ENCODE measurements at regions not wholly inside any gene's neighbourhood (a gene's known extent, or its start where the extent isn't known, plus 50 kb on each side); places are given as distances from the start of the nearest gene placed in this dataset.

GRCh38 chr2:58449286-58450010 is 208.3 kb upstream of the FANCL start:
- peak; percentile 86 for FAIRE-seq
- Histone ChIP-seq H3K27ac (ENCODE audit: control insufficient read depth, insufficient read depth) (no peak overlapping the region), H3K9ac (ENCODE audit: control insufficient read depth, insufficient read depth, low read length) (no peak overlapping the region), H2AFZ (ENCODE audit: control insufficient read depth, low read depth, low read length) (no peak overlapping the region; the same call in 1 of the 2 replicates), H3K36me3 (ENCODE audit: control insufficient read depth in 2 of 2, insufficient read depth in 2 of 2, low read length in 1 of 2) (no peaks in the 10 kb centered on the region), H3K4me1 (ENCODE audit: control insufficient read depth, insufficient read depth, low read length) (no peaks in the 10 kb centered on the region), H3K4me2 (ENCODE audit: control insufficient read depth, insufficient read depth) (no peak overlapping the region), H3K9me3 (replicated peaks; ENCODE audit: control insufficient read depth, insufficient read depth, low read length) (no peaks in the 10 kb centered on the region), H3K27me3 (replicated peaks in 1 of 2; ENCODE audit: control insufficient read depth in 2 of 2, insufficient read depth in 2 of 2, low read length in 1 of 2) (no peaks in the 10 kb centered on the region), H3K79me2 (ENCODE audit: control insufficient read depth, insufficient read depth, low read length) (no peaks in the 10 kb centered on the region), H4K20me1 (ENCODE audit: control insufficient read depth, insufficient read depth) (no peaks in the 10 kb centered on the region), H3K4me3 (no peak overlapping the region)
- CTCF ChIA-PET: interaction anchor here (1.2 to 3.3 kb wide), 8 partner anchors 8 to 731 kb away, joined by 4 to 23 read pairs (median 8); no protein-coding TSS in a partner anchor
- peak; percentile 98 for ATAC-seq
- SMC1A ChIA-PET (ENCODE audit: uncharacterized antibody, unreplicated experiment): interaction anchor here (0.7 to 4.6 kb wide), 11 partner anchors 7 to 729 kb away, joined by 3 to 58 read pairs (median 4); no protein-coding TSS in a partner anchor
- POLR2A ChIA-PET: no interaction called here
- 12% methylated on average over 3 of the region's 3 CpGs for WGBS (ENCODE audit: insufficient coverage, insufficient replicate concordance, low lambda C conversion rate, missing lambda C conversion rate)
- DNase-seq (ENCODE audit: low read depth, low spot score): peak; percentile 15
- in situ Hi-C loops (cut with MboI): loop anchor here (5.0 kb wide), 2 partner anchors 542 to 692 kb away; no protein-coding TSS in a partner anchor
- RAD21 ChIA-PET (ENCODE audit: unreplicated experiment): interaction anchor here (1.4 to 3.6 kb wide), 2 partner anchors 541 to 544 kb away, joined by 4 to 29 read pairs; no protein-coding TSS in a partner anchor
- no TSS peak for BruUV-seq (replicated peaks)
- intact Hi-C loops (cut with micrococcal nuclease; ENCODE audit: unreplicated experiment): no loop called here
- TF ChIP-seq CHD2 (IDR thresholded peaks at IDR 0.05; ENCODE audit: borderline replicate concordance, low read depth, low read length) (no peak), CREB1 (IDR thresholded peaks at IDR 0.05; ENCODE audit: low read depth) (peak; percentile 28; the same call in 1 of the 2 replicates), BACH1 (IDR thresholded peaks at IDR 0.05; ENCODE audit: borderline replicate concordance) (no peak), ATF2 (IDR thresholded peaks at IDR 0.05; ENCODE audit: low read length) (peak; percentile 46; the same call in 1 of the 2 replicates), CREM (IDR thresholded peaks at IDR 0.05; ENCODE audit: low read depth) (peak; percentile 34; the same call in 1 of the 2 replicates), ZBED1 (IDR thresholded peaks at IDR 0.05; ENCODE audit: borderline replicate concordance) (no peak), NRF1 (conservative IDR thresholded peaks at IDR 0.05; ENCODE audit: low read depth, low read length) (no peak), JUNB (IDR thresholded peaks at IDR 0.05) (peak; percentile 40), IRF4 (IDR thresholded peaks at IDR 0.05; ENCODE audit: low read depth, low read length) (0 out of 2 replicates have a peak, but pooled peaks have one; percentile 27), JUND (IDR thresholded peaks at IDR 0.05; ENCODE audit: low read depth, low read length) (peak; percentile 39; the same call in 1 of the 2 replicates), POLR2A (IDR thresholded peaks at IDR 0.05; ENCODE audit: low read depth, low read length) (no peak), ATF7 (IDR thresholded peaks at IDR 0.05; ENCODE audit: low read depth) (peak; percentile 98), NBN (IDR thresholded peaks at IDR 0.05) (0 out of 2 replicates have a peak, but pooled peaks have one; percentile 33), CEBPB (IDR thresholded peaks at IDR 0.05; ENCODE audit: borderline replicate concordance in 1 of 2, low read depth in 2 of 2, low read length in 2 of 2) (no peak), SIX5 (IDR thresholded peaks at IDR 0.05; ENCODE audit: low read depth, low read length, severe bottlenecking) (no peak), RCOR1 (conservative IDR thresholded peaks at IDR 0.05; ENCODE audit: low read depth, low read length) (no peak), MTA2 (IDR thresholded peaks at IDR 0.05; ENCODE audit: low read depth) (peak; percentile 88), BHLHE40 (IDR thresholded peaks at IDR 0.05; ENCODE audit: borderline replicate concordance in 1 of 2, low read depth in 2 of 2, low read length in 1 of 2) (peak in 1 of 2 experiments; percentile 24; a peak in 1 of 4 replicates)
- TF ChIP-seq, protein P1, sequence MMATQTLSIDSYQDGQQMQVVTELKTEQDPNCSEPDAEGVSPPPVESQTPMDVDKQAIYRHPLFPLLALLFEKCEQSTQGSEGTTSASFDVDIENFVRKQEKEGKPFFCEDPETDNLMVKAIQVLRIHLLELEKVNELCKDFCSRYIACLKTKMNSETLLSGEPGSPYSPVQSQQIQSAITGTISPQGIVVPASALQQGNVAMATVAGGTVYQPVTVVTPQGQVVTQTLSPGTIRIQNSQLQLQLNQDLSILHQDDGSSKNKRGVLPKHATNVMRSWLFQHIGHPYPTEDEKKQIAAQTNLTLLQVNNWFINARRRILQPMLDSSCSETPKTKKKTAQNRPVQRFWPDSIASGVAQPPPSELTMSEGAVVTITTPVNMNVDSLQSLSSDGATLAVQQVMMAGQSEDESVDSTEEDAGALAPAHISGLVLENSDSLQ (IDR thresholded peaks at IDR 0.05): no peak
- TF ChIP-seq, protein P2, sequence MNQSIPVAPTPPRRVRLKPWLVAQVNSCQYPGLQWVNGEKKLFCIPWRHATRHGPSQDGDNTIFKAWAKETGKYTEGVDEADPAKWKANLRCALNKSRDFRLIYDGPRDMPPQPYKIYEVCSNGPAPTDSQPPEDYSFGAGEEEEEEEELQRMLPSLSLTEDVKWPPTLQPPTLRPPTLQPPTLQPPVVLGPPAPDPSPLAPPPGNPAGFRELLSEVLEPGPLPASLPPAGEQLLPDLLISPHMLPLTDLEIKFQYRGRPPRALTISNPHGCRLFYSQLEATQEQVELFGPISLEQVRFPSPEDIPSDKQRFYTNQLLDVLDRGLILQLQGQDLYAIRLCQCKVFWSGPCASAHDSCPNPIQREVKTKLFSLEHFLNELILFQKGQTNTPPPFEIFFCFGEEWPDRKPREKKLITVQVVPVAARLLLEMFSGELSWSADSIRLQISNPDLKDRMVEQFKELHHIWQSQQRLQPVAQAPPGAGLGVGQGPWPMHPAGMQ (IDR thresholded peaks at IDR 0.05; ENCODE audit: borderline replicate concordance): no peak

All from GM12878 (cell line).